ENCODE measurements at regions not wholly inside any gene's neighbourhood (a gene's known extent, or its start where the extent isn't known, plus 50 kb on each side); places are given as distances from the start of the nearest gene placed in this dataset.
"Not testable (repeated sequence)": the region's sequence is repeated elsewhere in the genome, so short reads cannot be mapped to it uniquely, and the experiment has no call there.

- DNase-seq (ENCODE audit: low spot score) (no peak), ATAC-seq (ENCODE audit: low read depth) (no peak)
- Histone ChIP-seq H3K27me3 (ENCODE audit: insufficient read depth, poor library complexity, severe bottlenecking) (no peaks in the 10 kb centered on the region), H3K27ac (ENCODE audit: poor library complexity, severe bottlenecking) (no peak overlapping the region), H3K4me3 (ENCODE audit: severe bottlenecking) (no peak overlapping the region), H3K4me1 (ENCODE audit: insufficient read depth, poor library complexity, severe bottlenecking) (no peaks in the 10 kb centered on the region), H3K9me3 (ENCODE audit: severe bottlenecking) (no peaks in the 10 kb centered on the region), H3K36me3 (ENCODE audit: low read depth) (no peaks in the 10 kb centered on the region)
- TF ChIP-seq CTCF (IDR thresholded peaks at IDR 0.05; ENCODE audit: poor library complexity, severe bottlenecking) = no peak
These were observed 315.1 kb downstream of the NEBL start for GRCh38 chr10:20582041-20582440.

- Histone ChIP-seq H3K4me3 (ENCODE audit: severe bottlenecking) (no peak overlapping the region), H3K36me3 (ENCODE audit: low read depth) (no peaks in the 10 kb centered on the region), H3K4me1 (ENCODE audit: insufficient read depth, poor library complexity, severe bottlenecking) (no peaks in the 10 kb centered on the region), H3K9me3 (ENCODE audit: severe bottlenecking) (no peaks in the 10 kb centered on the region), H3K27me3 (ENCODE audit: insufficient read depth, poor library complexity, severe bottlenecking) (no peaks in the 10 kb centered on the region), H3K27ac (ENCODE audit: poor library complexity, severe bottlenecking) (no peak overlapping the region)
- ATAC-seq (ENCODE audit: low read depth) = no peak
- no peak for TF ChIP-seq CTCF (IDR thresholded peaks at IDR 0.05; ENCODE audit: poor library complexity, severe bottlenecking)
- DNase-seq (ENCODE audit: low spot score) = no peak
These were observed 323.2 kb downstream of the NEBL start for GRCh38 chr10:20573924-20574323.

- H3K9me3 ChIP-seq (ENCODE audit: severe bottlenecking); H3K27me3 ChIP-seq (ENCODE audit: insufficient read depth, poor library complexity, severe bottlenecking); H3K36me3 ChIP-seq (ENCODE audit: low read depth); ATAC-seq (ENCODE audit: low read depth); H3K4me3 ChIP-seq (ENCODE audit: severe bottlenecking); H3K4me1 ChIP-seq (ENCODE audit: insufficient read depth, poor library complexity, severe bottlenecking); DNase-seq (ENCODE audit: low spot score); H3K27ac ChIP-seq (ENCODE audit: poor library complexity, severe bottlenecking): not testable (repeated sequence)
These were observed 341.1 kb downstream of the NEBL start for GRCh38 chr10:20555990-20556389.

- Histone ChIP-seq H3K27ac (ENCODE audit: poor library complexity, severe bottlenecking) (no peak overlapping the region), H3K27me3 (ENCODE audit: insufficient read depth, poor library complexity, severe bottlenecking) (no peaks in the 10 kb centered on the region), H3K4me1 (ENCODE audit: insufficient read depth, poor library complexity, severe bottlenecking) (no peaks in the 10 kb centered on the region), H3K4me3 (ENCODE audit: severe bottlenecking) (no peak overlapping the region), H3K36me3 (ENCODE audit: low read depth) (no peaks in the 10 kb centered on the region), H3K9me3 (ENCODE audit: severe bottlenecking) (no peaks in the 10 kb centered on the region)
- no peak for TF ChIP-seq CTCF (IDR thresholded peaks at IDR 0.05; ENCODE audit: poor library complexity, severe bottlenecking)
- no peak for DNase-seq (ENCODE audit: low spot score)
- no peak for ATAC-seq (ENCODE audit: low read depth)
These were observed 344.7 kb downstream of the NEBL start for GRCh38 chr10:20552382-20552781.

GRCh38 chr10:20551761-20552160, 345.4 kb downstream of the NEBL start:
- TF ChIP-seq CTCF (IDR thresholded peaks at IDR 0.05; ENCODE audit: poor library complexity, severe bottlenecking) = no peak
- no peaks in the 10 kb centered on the region for H3K4me1 ChIP-seq (ENCODE audit: insufficient read depth, poor library complexity, severe bottlenecking)
- DNase-seq (ENCODE audit: low spot score) (no peak), ATAC-seq (ENCODE audit: low read depth) (no peak)
- H3K9me3 ChIP-seq (ENCODE audit: severe bottlenecking) = no peaks in the 10 kb centered on the region
- H3K27ac ChIP-seq (ENCODE audit: poor library complexity, severe bottlenecking) = no peak overlapping the region
- no peaks in the 10 kb centered on the region for H3K27me3 ChIP-seq (ENCODE audit: insufficient read depth, poor library complexity, severe bottlenecking)
- H3K36me3 ChIP-seq (ENCODE audit: low read depth) = no peaks in the 10 kb centered on the region
- no peak overlapping the region for H3K4me3 ChIP-seq (ENCODE audit: severe bottlenecking)

Data from RWPE2 (cell line).